HUES48 (cell line): ENCODE measurements at regions not wholly inside any gene's neighbourhood (a gene's known extent, or its start where the extent isn't known, plus 50 kb on each side); places are given as distances from the start of the nearest gene placed in this dataset.

Experiments
- H3K27ac ChIP-seq: one replicate; pipeline ENCODE4 v1.7.0; 2013; ENCODE audit warnings: low read depth, low read length, inconsistent platforms
- H3K27me3 ChIP-seq: 2 replicates; pipeline ENCODE4 v1.6.1; 2013; ENCODE audit warnings: mild to moderate bottlenecking, low read length; ENCODE audit not compliant: control insufficient read depth, insufficient read depth
- H3K36me3 ChIP-seq: 2 replicates; pipeline ENCODE4 v1.6.1; 2013; ENCODE audit warnings: low read length; ENCODE audit not compliant: control insufficient read depth, insufficient read depth
- H3K4me1 ChIP-seq: 2 replicates; pipeline ENCODE4 v1.6.1; 2013; ENCODE audit warnings: mild to moderate bottlenecking, low read length; ENCODE audit not compliant: control insufficient read depth, insufficient read depth
- H3K4me3 ChIP-seq: 2 replicates; pipeline ENCODE4 v1.5.1; 2013; ENCODE audit warnings: mild to moderate bottlenecking, low read depth, low read length
- H3K9ac ChIP-seq: 2 replicates; pipeline ENCODE4 v1.6.1; 2013; ENCODE audit warnings: mild to moderate bottlenecking, low read depth, low read length, moderate library complexity
- H3K9me3 ChIP-seq: 2 replicates; pipeline ENCODE4 v1.6.1; 2013; ENCODE audit warnings: low read length; ENCODE audit not compliant: control insufficient read depth, insufficient read depth

- H3K27me3 ChIP-seq, result no peaks in the 10 kb centered on the region
- no peaks in the 10 kb centered on the region for H3K9me3 ChIP-seq
- no peaks in the 10 kb centered on the region for H3K36me3 ChIP-seq
- no peak overlapping the region for H3K27ac ChIP-seq
- H3K4me3 ChIP-seq, result no peak overlapping the region
- H3K4me1 ChIP-seq, result peaks cover 3% of the 10 kb centered on the region
- H3K9ac ChIP-seq, result no peak overlapping the region
Measured at GRCh38 chr10:110375121-110375520, 70.4 kb upstream of the SMNDC1 start.

GRCh38 chr10:110376021-110376766 lies 71.5 kb upstream of the SMNDC1 start:
- no peaks in the 10 kb centered on the region for H3K9me3 ChIP-seq
- peaks cover 3% of the 10 kb centered on the region for H3K4me1 ChIP-seq
- no peak overlapping the region for H3K9ac ChIP-seq
- no peaks in the 10 kb centered on the region for H3K36me3 ChIP-seq
- no peak overlapping the region for H3K4me3 ChIP-seq
- H3K27ac ChIP-seq, result no peak overlapping the region
- no peaks in the 10 kb centered on the region for H3K27me3 ChIP-seq

- H3K27ac ChIP-seq, result no peak overlapping the region
- H3K27me3 ChIP-seq, result no peaks in the 10 kb centered on the region
- H3K4me1 ChIP-seq, result peaks cover 3% of the 10 kb centered on the region
- H3K9me3 ChIP-seq, result no peaks in the 10 kb centered on the region
- H3K4me3 ChIP-seq, result no peak overlapping the region
- no peak overlapping the region for H3K9ac ChIP-seq
- H3K36me3 ChIP-seq, result no peaks in the 10 kb centered on the region
Measured at GRCh38 chr10:110376767-110377160, 72.0 kb upstream of the SMNDC1 start.

DNA sequence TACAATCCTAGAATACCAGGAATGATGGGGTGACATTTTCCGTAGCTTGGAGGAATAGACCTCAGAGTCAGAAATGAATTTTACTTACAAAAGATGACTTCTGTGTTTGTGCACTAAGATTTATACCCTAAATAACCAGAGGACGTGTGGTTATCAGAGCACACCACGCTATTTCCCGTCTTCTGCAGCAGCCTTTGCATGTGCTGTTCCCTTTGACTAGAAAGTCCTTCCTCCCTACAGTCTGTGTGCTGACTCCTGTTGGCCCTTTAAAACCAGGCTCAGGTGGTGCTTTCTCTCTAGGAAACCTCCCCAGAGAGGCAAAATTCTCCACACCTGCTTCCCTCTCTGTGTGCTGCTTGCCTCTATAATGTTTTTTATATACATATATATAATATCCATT lies 73.3 kb upstream of the SMNDC1 start:
- Histone ChIP-seq H3K4me3 (no peak overlapping the region), H3K27me3 (no peaks in the 10 kb centered on the region), H3K4me1 (peaks cover 1% of the 10 kb centered on the region), H3K9ac (no peak overlapping the region), H3K36me3 (no peaks in the 10 kb centered on the region), H3K9me3 (no peaks in the 10 kb centered on the region), H3K27ac (no peak overlapping the region)

DNA sequence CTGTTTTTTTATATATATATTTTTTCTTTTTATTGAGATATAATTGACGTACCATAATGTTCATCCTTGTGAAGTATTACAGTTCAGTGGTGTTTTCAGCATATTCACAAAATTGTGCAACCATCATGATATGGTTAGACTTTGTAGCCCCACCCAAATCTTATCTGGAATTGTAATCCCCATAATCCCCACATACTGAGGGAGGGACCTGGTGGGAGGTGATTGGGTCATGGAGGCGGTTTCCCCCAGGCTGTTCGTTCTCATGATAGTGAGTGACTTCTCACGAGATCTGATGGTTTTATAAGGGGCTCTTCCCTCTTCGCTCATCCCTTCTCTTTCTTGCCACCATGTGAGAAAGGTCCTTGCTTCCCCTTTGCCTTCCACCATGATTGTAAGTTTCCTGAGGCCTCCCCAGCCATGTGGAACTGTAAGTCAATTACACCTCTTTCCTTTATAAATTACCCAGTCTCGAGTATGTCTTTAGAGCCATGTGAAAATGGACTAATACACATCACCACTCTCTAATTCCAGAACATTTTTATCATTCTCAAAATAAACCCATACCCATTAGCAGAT lies 73.9 kb upstream of the SMNDC1 start:
- Histone ChIP-seq H3K9me3 (no peaks in the 10 kb centered on the region), H3K9ac (no peak overlapping the region), H3K27me3 (no peaks in the 10 kb centered on the region), H3K36me3 (no peaks in the 10 kb centered on the region), H3K27ac (no peak overlapping the region), H3K4me1 (no peaks in the 10 kb centered on the region), H3K4me3 (no peak overlapping the region)

- Histone ChIP-seq H3K4me3 (no peak overlapping the region), H3K36me3 (no peaks in the 10 kb centered on the region), H3K4me1 (no peaks in the 10 kb centered on the region), H3K27ac (no peak overlapping the region), H3K27me3 (no peaks in the 10 kb centered on the region), H3K9me3 (no peaks in the 10 kb centered on the region), H3K9ac (no peak overlapping the region)
Measured at GRCh38 chr10:110379831-110380230, 75.1 kb upstream of the SMNDC1 start.

- H3K27ac ChIP-seq, result no peak overlapping the region
- no peaks in the 10 kb centered on the region for H3K36me3 ChIP-seq
- no peaks in the 10 kb centered on the region for H3K9me3 ChIP-seq
- no peaks in the 10 kb centered on the region for H3K27me3 ChIP-seq
- H3K4me3 ChIP-seq, result no peak overlapping the region
- H3K9ac ChIP-seq, result no peak overlapping the region
- no peaks in the 10 kb centered on the region for H3K4me1 ChIP-seq
Measured at GRCh38 chr10:110380293-110380692, 75.6 kb upstream of the SMNDC1 start.

- Histone ChIP-seq H3K4me3 (no peak overlapping the region), H3K4me1 (no peaks in the 10 kb centered on the region), H3K27ac (no peak overlapping the region), H3K27me3 (no peaks in the 10 kb centered on the region), H3K9ac (no peak overlapping the region), H3K9me3 (no peaks in the 10 kb centered on the region), H3K36me3 (no peaks in the 10 kb centered on the region)
Measured at GRCh38 chr10:110382695-110383094, 78.0 kb upstream of the SMNDC1 start.

GRCh38 chr10:110387617-110387982 lies 82.9 kb upstream of the SMNDC1 start:
- Histone ChIP-seq H3K27ac (no peak overlapping the region), H3K9me3 (no peaks in the 10 kb centered on the region), H3K4me1 (peaks cover 4% of the 10 kb centered on the region), H3K4me3 (no peak overlapping the region), H3K36me3 (no peaks in the 10 kb centered on the region), H3K9ac (no peak overlapping the region), H3K27me3 (no peaks in the 10 kb centered on the region)

GRCh38 chr10:110387983-110388686 lies 83.4 kb upstream of the SMNDC1 start:
- no peak overlapping the region for H3K27ac ChIP-seq
- H3K27me3 ChIP-seq, result no peaks in the 10 kb centered on the region
- H3K9me3 ChIP-seq, result no peaks in the 10 kb centered on the region
- H3K9ac ChIP-seq, result no peak overlapping the region
- H3K4me3 ChIP-seq, result no peak overlapping the region
- no peaks in the 10 kb centered on the region for H3K36me3 ChIP-seq
- peaks cover 9% of the 10 kb centered on the region for H3K4me1 ChIP-seq

- Histone ChIP-seq H3K4me3 (no peak overlapping the region), H3K4me1 (peaks cover 14% of the 10 kb centered on the region), H3K27me3 (no peaks in the 10 kb centered on the region), H3K9ac (no peak overlapping the region), H3K9me3 (no peaks in the 10 kb centered on the region), H3K27ac (no peak overlapping the region), H3K36me3 (no peaks in the 10 kb centered on the region)
Measured at GRCh38 chr10:110388687-110389052, 84.0 kb upstream of the SMNDC1 start.
